Esophagus (tissue), 2 donors: ENCODE measurements at regions not wholly inside any gene's neighbourhood (a gene's known extent, or its start where the extent isn't known, plus 50 kb on each side); places are given as distances from the start of the nearest gene placed in this dataset.

Source experiments
- H3K27ac ChIP-seq, 2 donors: one replicate each; pipeline ENCODE4 v1.5.1; 2013; ENCODE audit warnings: low read depth in 2 of 2, mild to moderate bottlenecking in 2 of 2, inconsistent platforms in 1 of 2, low read length in 1 of 2, moderate library complexity in 1 of 2
- H3K27me3 ChIP-seq, 2 donors: one replicate each; pipeline ENCODE4 v1.6.1; 2013; ENCODE audit warnings: low read length in 2 of 2, control low read depth in 1 of 2, mild to moderate bottlenecking in 1 of 2; ENCODE audit not compliant: insufficient read depth in 2 of 2, control insufficient read depth in 1 of 2
- H3K36me3 ChIP-seq, 2 donors: one replicate each; pipeline ENCODE4 v1.6.1; 2013; ENCODE audit warnings: low read length in 1 of 2; ENCODE audit not compliant: control insufficient read depth in 2 of 2, insufficient read depth in 2 of 2
- H3K4me1 ChIP-seq, 2 donors: one replicate each; pipeline ENCODE4 v1.6.1; 2013; ENCODE audit warnings: low read length in 1 of 2; ENCODE audit not compliant: control insufficient read depth in 2 of 2, insufficient read depth in 2 of 2
- H3K4me3 ChIP-seq, 2 donors: one replicate each; pipeline ENCODE4 v1.5.1; 2013; ENCODE audit warnings: low read length in 2 of 2, mild to moderate bottlenecking in 2 of 2, low read depth in 1 of 2, moderate library complexity in 1 of 2
- H3K9me3 ChIP-seq, 2 donors: one replicate each; pipeline ENCODE4 v1.6.1; 2013; ENCODE audit warnings: mild to moderate bottlenecking in 2 of 2, low read depth in 1 of 2, low read length in 1 of 2, moderate library complexity in 1 of 2; ENCODE audit not compliant: control insufficient read depth in 2 of 2, insufficient read depth in 1 of 2
- WGBS, 2 donors: extraction: QIAGEN DNeasy Blood & Tissue Kit; methylation state at CpG; one replicate each; pipeline ENCODE4 v1.1.7; 2013; 5-methylcytosine and 5-hydroxymethylcytosine counted together
- donor health status: healthy with polysubstance abuse.
- donor health status: Bipolar disorder and iron deficiency.

GRCh38 chr11:104219096-104219495 lies 55.1 kb upstream of the PDGFD start:
- WGBS, 2 donors, result 71 to 79% methylated on average over 3 of the region's 3 CpGs
- no peaks in the 10 kb centered on the region for H3K36me3 ChIP-seq
- no peaks in the 10 kb centered on the region for H3K9me3 ChIP-seq
- H3K27me3 ChIP-seq, result no peaks in the 10 kb centered on the region
- H3K27ac ChIP-seq, result no peak overlapping the region
- no peaks in the 10 kb centered on the region for H3K4me1 ChIP-seq
- no peak overlapping the region for H3K4me3 ChIP-seq

GRCh38 chr11:104214517-104214916 lies 50.6 kb upstream of the PDGFD start:
- Histone ChIP-seq H3K36me3 (no peaks in the 10 kb centered on the region), H3K4me1 (no peaks in the 10 kb centered on the region), H3K4me3 (no peak overlapping the region), H3K27me3 (no peaks in the 10 kb centered on the region), H3K9me3 (no peaks in the 10 kb centered on the region), H3K27ac (no peak overlapping the region)
- WGBS, 2 donors, result 82 to 85% methylated on average over 3 of the region's 3 CpGs
